Glomerular visceral epithelial cell (primary cell): ENCODE measurements at regions not wholly inside any gene's neighbourhood (a gene's known extent, or its start where the extent isn't known, plus 50 kb on each side); places are given as distances from the start of the nearest gene placed in this dataset.

ENCODE experiments used
- DNase-seq: peaks from one replicate; pipeline ENCODE4 v3.0.0-alpha.2; 2016; ENCODE audit errors: extremely low spot score

- no peak for DNase-seq
Observed at GRCh38 chr3:109900783-109901182, 563.4 kb upstream of the DPPA4 start.

GRCh38 chr3:109902549-109902948, 565.2 kb upstream of the DPPA4 start:
- DNase-seq, result no peak

GRCh38 chr3:109903100-109903499, 565.8 kb upstream of the DPPA4 start:
- no peak for DNase-seq

DNA sequence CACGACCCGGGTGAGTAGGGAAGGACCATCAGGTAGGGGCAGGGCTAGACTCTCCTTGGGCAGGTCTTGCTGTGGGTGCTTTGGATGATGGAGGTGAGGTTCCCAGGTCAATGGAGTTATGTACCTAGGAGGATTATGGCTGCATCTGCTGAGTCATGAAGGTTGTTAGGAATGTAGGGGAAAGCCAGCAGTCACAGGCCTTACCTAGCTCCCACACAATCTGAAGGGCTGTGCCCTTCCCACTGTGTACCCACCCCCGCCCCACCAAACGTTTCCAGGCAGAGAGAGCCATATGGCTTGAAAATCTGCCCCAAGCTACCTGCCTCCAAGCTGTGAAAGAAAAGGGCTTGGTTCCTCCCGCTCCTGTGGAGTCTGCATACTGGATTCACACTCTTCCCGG, 573.4 kb upstream of the DPPA4 start:
- DNase-seq, result no peak

DNA sequence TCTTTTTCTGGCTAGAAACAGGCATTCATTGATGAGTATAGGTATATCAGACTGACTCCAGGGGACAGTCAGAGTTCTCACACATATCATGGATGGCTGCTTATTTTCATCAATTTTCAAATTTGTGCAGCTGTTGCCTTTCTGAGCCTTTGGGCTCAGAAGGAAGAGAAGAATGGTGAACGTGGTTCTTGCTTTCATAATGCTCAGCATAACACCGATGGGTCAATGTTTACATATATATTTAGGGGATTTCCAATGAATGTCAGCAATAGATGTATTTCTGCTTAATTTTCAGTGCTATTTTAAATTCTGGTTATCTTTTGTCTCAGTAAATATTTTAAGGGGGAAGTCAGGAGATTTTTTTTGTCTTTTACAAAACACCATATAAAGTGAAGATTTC, 581.4 kb upstream of the DPPA4 start:
- no peak for DNase-seq

GRCh38 chr3:109920749-109921148, 583.4 kb upstream of the DPPA4 start:
- no peak for DNase-seq

DNA sequence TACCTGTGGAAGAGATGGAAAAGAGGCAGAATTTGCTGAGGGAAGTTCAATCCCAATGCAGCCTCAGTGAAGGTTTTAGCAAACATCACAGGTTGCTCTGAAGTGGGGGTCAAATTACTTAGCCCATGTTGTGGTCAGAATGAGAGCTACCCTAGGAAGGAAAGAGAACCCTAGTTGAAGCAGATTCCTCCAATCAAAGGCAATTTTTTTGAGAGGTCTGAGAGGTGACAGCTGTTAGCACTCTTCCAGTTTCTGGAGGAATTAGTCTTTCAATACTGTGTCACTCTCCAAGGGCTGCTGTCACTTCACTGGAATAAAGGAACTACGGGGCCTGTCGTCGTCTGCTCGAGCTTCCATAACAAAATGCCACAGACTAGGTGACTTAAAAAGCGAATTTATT, 584.2 kb upstream of the DPPA4 start:
- DNase-seq, result no peak

DNA sequence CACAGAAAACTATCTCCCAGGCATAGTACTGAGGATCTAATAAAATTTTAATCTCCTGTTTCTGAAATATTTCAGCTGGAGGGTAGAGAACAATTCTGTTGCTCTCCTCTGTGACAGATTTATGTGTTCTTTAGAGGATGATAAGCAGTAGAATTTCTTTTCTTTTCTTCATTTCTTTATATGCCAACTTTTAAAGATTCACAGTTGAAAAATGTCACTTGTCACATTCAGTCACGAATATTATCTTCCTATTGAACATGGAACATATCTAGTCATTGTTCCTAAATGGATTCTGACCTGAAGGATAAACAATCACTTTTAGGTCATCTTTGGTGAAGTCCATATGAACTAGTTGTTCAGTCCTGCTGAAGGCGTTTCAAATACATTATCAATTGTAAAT, 585.5 kb upstream of the DPPA4 start:
- no peak for DNase-seq

GRCh38 chr3:109923431-109923830, 586.1 kb upstream of the DPPA4 start:
- no peak for DNase-seq

DNA sequence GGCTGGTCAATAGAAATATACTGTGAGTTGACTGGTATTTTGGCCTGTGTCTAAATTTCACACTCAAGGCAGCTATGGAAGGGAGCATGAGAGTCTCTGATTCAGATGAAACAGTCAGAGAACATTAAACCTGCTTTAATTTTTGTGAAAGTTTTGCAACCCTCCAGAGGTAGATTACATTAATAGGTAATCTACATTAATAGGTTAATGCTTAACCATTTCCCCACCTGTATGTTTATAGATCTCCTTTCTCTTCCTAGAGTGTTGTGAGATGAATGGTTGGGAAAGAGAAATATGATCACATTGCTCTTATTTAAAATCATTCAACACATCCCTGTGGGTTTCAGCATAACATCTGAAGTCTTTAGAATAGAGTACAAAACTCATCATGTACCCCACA, 586.9 kb upstream of the DPPA4 start:
- no peak for DNase-seq

DNA sequence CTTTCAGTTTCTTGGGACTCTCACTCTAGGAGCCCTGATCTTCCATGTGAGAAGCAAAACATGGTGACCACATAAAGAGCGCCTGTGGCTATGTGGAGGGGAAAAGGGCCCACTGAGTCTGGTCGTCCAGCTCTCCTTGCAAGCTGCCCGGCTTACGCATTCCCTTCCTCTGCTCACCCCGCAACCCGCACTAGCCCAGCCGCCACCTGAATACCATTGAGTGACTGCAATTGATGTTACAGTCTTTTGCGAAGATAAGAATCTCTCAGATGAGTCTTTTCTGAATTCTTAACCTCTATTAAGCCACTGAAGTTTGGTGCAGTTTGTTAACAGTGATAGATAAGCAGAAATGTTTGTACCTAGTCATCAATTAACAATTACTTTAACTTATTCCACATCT, 589.0 kb upstream of the DPPA4 start:
- DNase-seq, result no peak

GRCh38 chr3:109927161-109927560, 589.8 kb upstream of the DPPA4 start:
- DNase-seq, result peak; percentile 85

GRCh38 chr3:109927726-109928125, 590.4 kb upstream of the DPPA4 start:
- peak; percentile 5 for DNase-seq

- no peak for DNase-seq
Observed at GRCh38 chr3:109930582-109930981, 593.2 kb upstream of the DPPA4 start.

DNA sequence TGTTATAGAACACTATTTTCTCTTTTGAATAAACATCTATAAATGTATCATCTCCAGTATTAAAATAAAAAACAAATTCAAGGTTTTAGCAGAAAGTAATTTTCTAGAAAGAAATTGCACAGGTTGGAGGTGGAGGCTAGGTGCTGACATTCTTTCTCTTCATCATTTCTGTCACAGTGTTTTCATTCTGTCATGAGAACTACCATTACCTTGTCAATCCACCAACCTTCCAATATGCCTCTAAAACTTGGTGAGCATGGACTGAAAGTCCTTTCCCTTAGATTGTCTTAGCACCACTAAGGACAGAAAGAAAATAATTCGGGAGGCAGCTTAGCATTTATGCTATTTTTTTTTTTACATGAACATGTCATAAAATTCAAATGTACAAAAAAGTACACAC, 596.2 kb upstream of the DPPA4 start:
- no peak for DNase-seq

GRCh38 chr3:109939817-109940216, 602.5 kb upstream of the DPPA4 start:
- DNase-seq, result no peak

- no peak for DNase-seq
Observed at GRCh38 chr3:109943181-109943580, 605.8 kb upstream of the DPPA4 start.

DNA sequence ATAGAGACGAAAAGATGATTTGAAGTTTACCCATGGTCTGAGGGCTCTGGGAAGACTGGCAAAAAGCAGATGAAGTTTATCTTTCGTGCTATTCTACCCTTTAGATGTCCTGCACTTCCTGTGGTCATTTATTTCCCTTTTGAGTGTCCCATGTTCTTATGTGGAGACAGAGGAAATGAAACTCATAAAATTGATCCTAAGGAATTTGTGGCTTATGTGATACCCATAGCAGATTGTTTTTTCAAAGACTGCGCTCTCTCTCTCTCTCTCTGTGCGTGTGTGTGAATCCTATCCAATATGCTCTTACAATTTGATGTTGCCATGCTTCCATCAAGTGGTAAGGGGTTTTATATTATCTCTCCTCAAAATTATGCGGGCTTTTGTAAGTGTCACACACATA, 607.5 kb upstream of the DPPA4 start:
- no peak for DNase-seq

GRCh38 chr3:109952924-109953323, 615.6 kb upstream of the DPPA4 start:
- no peak for DNase-seq

DNA sequence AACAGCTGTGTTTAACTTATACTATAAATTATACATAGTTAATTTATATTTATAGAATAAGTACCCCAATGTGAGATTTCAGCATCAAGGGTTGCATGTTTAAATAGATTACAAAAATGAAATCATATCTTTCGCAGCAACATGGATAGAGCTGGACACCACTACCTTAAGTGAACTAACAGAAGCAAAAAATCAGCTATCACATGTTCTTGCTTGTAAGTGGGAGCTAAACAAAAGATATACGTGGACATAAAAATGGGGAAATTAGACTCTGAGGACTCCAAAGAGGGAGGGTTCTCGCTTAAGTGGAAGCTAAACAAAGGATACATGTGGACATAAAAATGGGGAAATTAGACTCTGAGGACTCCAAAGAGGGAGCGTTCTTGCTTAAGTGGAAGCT, 626.5 kb upstream of the DPPA4 start:
- no peak for DNase-seq

DNA sequence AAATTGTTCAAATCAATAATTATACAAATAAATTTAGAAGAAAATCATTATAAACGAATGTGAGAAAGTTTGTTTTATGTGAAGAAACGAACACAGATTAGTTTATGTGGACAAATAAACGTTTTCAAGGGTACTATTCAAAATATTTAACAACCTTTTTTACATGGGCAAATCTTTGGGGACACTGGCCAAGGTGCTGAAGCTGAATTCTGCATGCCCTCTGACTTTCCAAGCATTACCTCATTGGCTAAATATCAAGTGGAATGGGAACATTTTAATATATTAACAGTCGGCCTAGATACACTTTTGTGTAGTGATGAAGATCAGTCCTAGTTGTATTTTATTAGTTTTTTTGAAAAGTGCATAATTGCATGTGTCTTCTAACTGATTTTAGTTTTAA, 636.4 kb upstream of the DPPA4 start:
- no peak for DNase-seq

GRCh38 chr3:109977897-109978296, 640.6 kb upstream of the DPPA4 start:
- DNase-seq, result no peak

DNA sequence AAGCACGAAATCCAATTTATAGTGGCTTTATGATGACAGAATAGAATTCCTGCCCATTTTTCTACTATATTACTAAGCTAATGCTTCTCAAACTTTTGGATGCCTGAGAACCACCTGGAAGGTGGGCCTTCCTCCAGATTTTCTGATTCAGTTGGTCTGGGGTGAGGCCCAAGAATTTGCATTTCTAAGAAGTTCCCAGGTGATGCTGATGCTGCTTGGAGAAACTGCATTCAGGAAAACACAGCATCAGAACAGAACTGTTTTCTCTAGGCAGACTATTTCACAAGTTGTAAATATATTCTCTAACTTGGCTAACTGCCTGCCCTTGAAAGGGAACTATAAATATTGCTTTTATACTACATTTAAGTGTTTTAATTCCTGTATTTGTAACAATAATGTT, 644.9 kb upstream of the DPPA4 start:
- DNase-seq, result no peak

- DNase-seq, result no peak
Observed at GRCh38 chr3:109984976-109985375, 647.6 kb upstream of the DPPA4 start.

- peak; percentile 1 for DNase-seq
Observed at GRCh38 chr3:109985943-109986555, 648.7 kb upstream of the DPPA4 start.
